BE2C (cell line): ENCODE measurements at regions not wholly inside any gene's neighbourhood (a gene's known extent, or its start where the extent isn't known, plus 50 kb on each side); places are given as distances from the start of the nearest gene placed in this dataset.

Source experiments
- DNase-seq: peaks from one replicate; pipeline ENCODE4 v3.0.0-alpha.2; 2020
- H3K27me3 ChIP-seq: fragments of 250-450 bp; sonication (Bioruptor Pico); 2 replicates; pipeline ENCODE4 v1.5.1; 2020; ENCODE audit warnings: mild to moderate bottlenecking
- H3K36me3 ChIP-seq: fragments of 250-450 bp; sonication (Bioruptor Pico); 2 replicates; pipeline ENCODE4 v1.5.1; 2020; ENCODE audit warnings: mild to moderate bottlenecking
- H3K4me1 ChIP-seq: fragments of 250-450 bp; sonication (Bioruptor Pico); 2 replicates; pipeline ENCODE4 v1.5.1; 2020
- H3K4me3 ChIP-seq: 2 replicates; pipeline ENCODE4 v1.5.1; 2011; ENCODE audit warnings: low read depth, low read length
- H3K9me3 ChIP-seq: fragments of 250-450 bp; sonication (Bioruptor Pico); 2 replicates; pipeline ENCODE4 v1.5.1; 2020
- TF ChIP-seq, protein P1 (sequence below): IDR thresholded peaks from 2 replicates; pipeline ENCODE4 v1.5.1; 2012; ENCODE audit warnings: mild to moderate bottlenecking, low read depth, low read length

DNA sequence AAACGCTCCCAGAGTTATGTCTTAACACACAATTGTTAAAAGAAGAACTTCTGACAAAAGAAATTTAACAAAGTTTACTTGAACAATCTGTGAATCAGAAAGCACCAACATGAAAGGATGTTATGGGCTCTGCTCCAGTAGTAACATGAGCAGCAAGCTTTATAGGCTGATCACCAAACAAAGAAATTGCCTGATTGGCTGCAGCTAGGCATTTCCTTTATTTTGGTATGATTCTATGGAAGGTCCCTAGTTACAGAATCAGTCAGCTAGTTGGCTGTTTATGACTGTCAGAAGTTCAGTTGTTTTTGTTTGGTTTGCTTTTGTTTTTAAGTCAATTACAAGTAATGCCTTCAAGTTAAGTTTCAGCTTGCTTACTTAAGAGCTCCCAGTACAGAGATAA is 102.4 kb upstream of the SMC2 start:
- Histone ChIP-seq H3K9me3 (no peaks in the 10 kb centered on the region), H3K27me3 (no peaks in the 10 kb centered on the region), H3K36me3 (no peaks in the 10 kb centered on the region), H3K4me1 (no peaks in the 10 kb centered on the region), H3K4me3 (no peak overlapping the region)
- no peak for DNase-seq
- TF ChIP-seq, protein P1, sequence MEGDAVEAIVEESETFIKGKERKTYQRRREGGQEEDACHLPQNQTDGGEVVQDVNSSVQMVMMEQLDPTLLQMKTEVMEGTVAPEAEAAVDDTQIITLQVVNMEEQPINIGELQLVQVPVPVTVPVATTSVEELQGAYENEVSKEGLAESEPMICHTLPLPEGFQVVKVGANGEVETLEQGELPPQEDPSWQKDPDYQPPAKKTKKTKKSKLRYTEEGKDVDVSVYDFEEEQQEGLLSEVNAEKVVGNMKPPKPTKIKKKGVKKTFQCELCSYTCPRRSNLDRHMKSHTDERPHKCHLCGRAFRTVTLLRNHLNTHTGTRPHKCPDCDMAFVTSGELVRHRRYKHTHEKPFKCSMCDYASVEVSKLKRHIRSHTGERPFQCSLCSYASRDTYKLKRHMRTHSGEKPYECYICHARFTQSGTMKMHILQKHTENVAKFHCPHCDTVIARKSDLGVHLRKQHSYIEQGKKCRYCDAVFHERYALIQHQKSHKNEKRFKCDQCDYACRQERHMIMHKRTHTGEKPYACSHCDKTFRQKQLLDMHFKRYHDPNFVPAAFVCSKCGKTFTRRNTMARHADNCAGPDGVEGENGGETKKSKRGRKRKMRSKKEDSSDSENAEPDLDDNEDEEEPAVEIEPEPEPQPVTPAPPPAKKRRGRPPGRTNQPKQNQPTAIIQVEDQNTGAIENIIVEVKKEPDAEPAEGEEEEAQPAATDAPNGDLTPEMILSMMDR, result no peak

DNA sequence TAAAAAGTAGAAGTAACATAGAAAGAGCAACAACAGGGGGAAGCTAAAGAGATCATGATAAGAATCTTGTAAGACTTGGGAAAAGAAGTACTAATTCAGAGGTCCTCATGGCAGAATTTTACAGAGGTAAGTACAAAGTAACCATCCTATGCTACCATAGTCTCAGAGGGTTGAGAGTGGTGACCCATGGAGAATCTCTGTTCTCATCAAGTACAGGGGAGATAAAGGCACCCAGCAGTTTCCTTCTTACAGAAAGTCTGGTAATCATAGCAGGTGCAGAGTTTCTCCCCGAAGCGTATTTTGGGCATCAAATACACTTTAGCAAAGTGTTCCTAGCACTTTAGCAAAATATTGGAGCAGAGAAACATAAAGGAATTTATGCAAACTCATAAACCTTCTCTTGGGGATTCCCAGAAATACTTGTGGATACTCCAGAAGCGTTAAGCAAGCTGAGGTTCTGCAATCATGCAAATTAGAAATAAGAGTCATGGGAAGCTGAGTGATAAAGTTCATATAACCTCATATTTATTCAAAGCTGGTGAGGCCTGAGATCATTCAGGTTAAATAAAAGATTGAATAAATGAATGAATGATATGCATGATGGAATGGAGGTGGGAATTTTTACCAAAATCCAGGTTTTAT is 101.0 kb upstream of the SMC2 start:
- Histone ChIP-seq H3K9me3 (no peaks in the 10 kb centered on the region), H3K4me3 (no peak overlapping the region), H3K36me3 (no peaks in the 10 kb centered on the region), H3K27me3 (no peaks in the 10 kb centered on the region), H3K4me1 (no peaks in the 10 kb centered on the region)
- DNase-seq, result no peak
- TF ChIP-seq, protein P1, result no peak

DNA sequence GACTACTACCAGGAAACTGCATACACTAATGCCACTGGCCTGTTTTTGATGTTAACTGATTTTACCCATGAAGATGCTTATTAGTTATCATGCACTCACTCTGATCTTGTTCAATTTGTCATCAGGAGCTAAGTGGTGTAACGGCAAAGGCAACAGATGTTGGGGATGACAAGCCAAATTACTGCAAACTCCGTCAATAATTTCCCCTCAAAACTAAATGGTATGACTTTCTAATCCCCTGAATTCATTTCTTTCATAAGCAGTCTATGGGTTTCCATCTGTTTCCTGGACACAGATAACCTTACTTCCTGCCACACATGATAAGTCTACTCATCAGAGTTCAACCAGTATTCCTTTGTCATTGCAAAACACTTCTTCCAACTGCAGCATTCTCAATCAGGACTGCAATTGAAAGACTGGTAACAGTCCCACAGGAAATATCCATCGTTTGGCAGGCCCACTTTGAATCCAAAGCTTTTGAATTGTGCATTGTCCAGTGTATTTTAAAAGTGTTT is 96.2 kb upstream of the SMC2 start:
- no peak overlapping the region for H3K4me3 ChIP-seq
- TF ChIP-seq, protein P1, result no peak
- DNase-seq, result no peak
- no peaks in the 10 kb centered on the region for H3K27me3 ChIP-seq
- H3K36me3 ChIP-seq, result no peaks in the 10 kb centered on the region
- H3K9me3 ChIP-seq, result no peaks in the 10 kb centered on the region
- H3K4me1 ChIP-seq, result no peaks in the 10 kb centered on the region

DNA sequence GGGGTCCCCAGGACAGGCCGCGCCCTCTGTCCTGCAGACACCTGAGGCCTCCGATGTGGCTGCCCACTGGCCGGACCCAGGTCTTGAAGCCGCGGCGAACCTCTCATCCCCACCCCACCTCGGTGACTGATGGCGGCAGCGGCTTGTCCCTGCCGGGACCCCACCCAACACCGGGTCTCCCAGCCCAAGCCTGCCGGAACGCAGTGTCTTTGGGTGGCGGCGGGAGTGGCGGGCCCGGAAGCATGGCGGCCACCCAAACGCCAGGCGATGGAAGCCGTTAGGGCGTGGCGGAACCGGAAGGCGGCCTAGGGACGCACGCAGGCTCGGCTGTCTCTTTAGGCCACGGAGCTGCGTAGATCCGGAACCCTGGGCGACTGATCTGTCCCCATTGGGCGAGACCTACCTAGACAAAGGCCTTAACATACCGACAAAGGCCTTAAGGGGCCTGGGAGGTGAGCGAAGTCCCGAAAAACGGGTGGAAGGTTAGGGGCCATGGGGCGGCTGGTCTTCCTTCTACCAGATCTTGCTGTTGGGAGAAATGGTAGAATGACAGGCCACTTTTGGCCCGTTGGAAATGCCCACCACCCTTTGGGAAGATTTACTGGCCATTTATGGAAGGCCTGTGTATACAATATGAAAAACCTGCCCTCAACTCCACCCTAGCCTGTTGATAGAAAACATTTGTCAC is 94.6 kb upstream of the SMC2 start:
- no peak overlapping the region for H3K4me3 ChIP-seq
- no peaks in the 10 kb centered on the region for H3K9me3 ChIP-seq
- no peaks in the 10 kb centered on the region for H3K27me3 ChIP-seq
- peak; percentile 5 for DNase-seq
- H3K4me1 ChIP-seq, result no peaks in the 10 kb centered on the region
- no peaks in the 10 kb centered on the region for H3K36me3 ChIP-seq
- TF ChIP-seq, protein P1, result no peak

DNA sequence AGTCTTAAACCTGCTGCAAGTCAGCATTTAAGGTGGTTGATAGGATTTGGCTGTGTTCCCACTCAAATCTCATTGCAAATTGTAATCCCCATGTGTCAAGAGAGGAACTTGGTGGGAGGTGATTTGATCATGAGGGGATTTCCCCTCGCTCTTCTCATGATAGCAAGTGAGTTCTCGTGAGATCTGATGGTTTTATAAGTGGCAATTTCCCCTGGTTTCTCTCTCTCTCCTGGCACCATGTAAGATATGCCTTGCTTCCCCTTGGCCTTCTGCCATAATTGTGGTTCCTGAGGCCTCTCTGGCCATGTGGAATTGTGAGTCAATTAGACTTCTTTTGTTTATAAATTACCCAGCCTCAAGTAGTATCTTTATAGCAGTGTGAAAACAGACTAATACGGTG is 84.3 kb upstream of the SMC2 start:
- H3K4me1 ChIP-seq, result no peaks in the 10 kb centered on the region
- no peak for DNase-seq
- no peaks in the 10 kb centered on the region for H3K27me3 ChIP-seq
- H3K4me3 ChIP-seq, result no peak overlapping the region
- TF ChIP-seq, protein P1, result no peak
- H3K9me3 ChIP-seq, result no peaks in the 10 kb centered on the region
- H3K36me3 ChIP-seq, result no peaks in the 10 kb centered on the region

DNA sequence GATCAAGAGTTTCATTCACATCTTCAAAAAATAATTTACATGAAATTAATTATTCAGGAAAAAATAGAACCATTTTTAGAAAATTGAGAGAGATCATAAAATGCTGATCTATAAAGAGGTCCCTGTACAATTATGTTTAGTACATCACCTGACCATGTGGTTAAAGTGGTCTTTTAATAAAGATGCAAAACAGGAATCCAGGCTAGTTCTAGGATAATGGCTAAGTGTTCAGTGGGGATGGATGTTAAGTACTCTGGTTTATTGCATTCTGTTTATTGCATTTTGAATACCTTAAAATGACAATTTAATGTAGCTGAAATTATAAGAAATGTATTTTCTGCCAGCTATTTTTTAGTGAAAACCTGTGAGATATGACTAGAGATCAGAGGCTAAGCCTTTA is 72.0 kb upstream of the SMC2 start:
- Histone ChIP-seq H3K9me3 (no peaks in the 10 kb centered on the region), H3K4me3 (no peak overlapping the region), H3K4me1 (no peaks in the 10 kb centered on the region), H3K27me3 (no peaks in the 10 kb centered on the region), H3K36me3 (no peaks in the 10 kb centered on the region)
- DNase-seq, result no peak
- TF ChIP-seq, protein P1, result no peak
